Uterus (tissue), 3 donors: ENCODE measurements at regions not wholly inside any gene's neighbourhood (a gene's known extent, or its start where the extent isn't known, plus 50 kb on each side); places are given as distances from the start of the nearest gene placed in this dataset.

Experiments used
- DNase-seq, 2 donors: peaks; one replicate each; pipeline ENCODE4 v3.0.0-alpha.2; 2019 to 2020
- H3K27ac ChIP-seq, 2 donors: fragments of 200-600 bp; sonication (generic); 1 replicate in 1 of 2; 2 replicates in 1 of 2; pipeline ENCODE4 v1.5.1; 2016 to 2018
- H3K27me3 ChIP-seq, 2 donors: fragments of 200-600 bp; sonication (generic); one replicate each; pipeline ENCODE4 v1.5.1; 2018 to 2019; ENCODE audit warnings: control low read depth in 1 of 2
- H3K36me3 ChIP-seq, 2 donors: fragments of 200-600 bp; sonication (generic); one replicate each; pipeline ENCODE4 v1.5.1; 2019; ENCODE audit warnings: control low read depth in 1 of 2
- H3K4me1 ChIP-seq, 2 donors: fragments of 200-600 bp; sonication (generic); one replicate each; pipeline ENCODE4 v1.5.1; 2018 to 2019; ENCODE audit warnings: control low read depth in 1 of 2
- H3K4me3 ChIP-seq, 2 donors: fragments of 200-600 bp; sonication (generic); 1 replicate in 1 of 2; 2 replicates in 1 of 2; pipeline ENCODE4 v1.5.1; 2018 to 2019; ENCODE audit warnings: mild to moderate bottlenecking in 1 of 2
- H3K9me3 ChIP-seq, 2 donors: fragments of 200-600 bp; sonication (generic); one replicate each; pipeline ENCODE4 v1.5.1; 2019; ENCODE audit warnings: control low read depth in 1 of 2
- POLR2A ChIP-seq, 2 donors: fragments of 450-650 bp; IDR thresholded peaks; one replicate each; pipeline ENCODE4 v1.6.1; 2016; ENCODE audit warnings: antibody characterized with exemption in 2 of 2, mild to moderate bottlenecking in 1 of 2, moderate library complexity in 1 of 2
- intact Hi-C: fragments of 100-400 bp; cut with DNase I; formaldehyde crosslinking; loops from one replicate; pipeline ENCODE4 v1.15.1; 2023; ENCODE audit warnings: low total_unique reads
- TF ChIP-seq, protein P1 (sequence below), 4 experiments: fragments of 200-600 bp in 2 of 4; fragments of 450-650 bp in 2 of 4; sonication (generic) in 2 of 4; IDR thresholded peaks; one replicate each; pipeline ENCODE4 v1.5.1; 2016 to 2019; ENCODE audit warnings: antibody characterized with exemption in 4 of 4, mild to moderate bottlenecking in 2 of 4, moderate library complexity in 1 of 4
- donor health status: DM: yes; HTN: yes; CAD: no.

DNA sequence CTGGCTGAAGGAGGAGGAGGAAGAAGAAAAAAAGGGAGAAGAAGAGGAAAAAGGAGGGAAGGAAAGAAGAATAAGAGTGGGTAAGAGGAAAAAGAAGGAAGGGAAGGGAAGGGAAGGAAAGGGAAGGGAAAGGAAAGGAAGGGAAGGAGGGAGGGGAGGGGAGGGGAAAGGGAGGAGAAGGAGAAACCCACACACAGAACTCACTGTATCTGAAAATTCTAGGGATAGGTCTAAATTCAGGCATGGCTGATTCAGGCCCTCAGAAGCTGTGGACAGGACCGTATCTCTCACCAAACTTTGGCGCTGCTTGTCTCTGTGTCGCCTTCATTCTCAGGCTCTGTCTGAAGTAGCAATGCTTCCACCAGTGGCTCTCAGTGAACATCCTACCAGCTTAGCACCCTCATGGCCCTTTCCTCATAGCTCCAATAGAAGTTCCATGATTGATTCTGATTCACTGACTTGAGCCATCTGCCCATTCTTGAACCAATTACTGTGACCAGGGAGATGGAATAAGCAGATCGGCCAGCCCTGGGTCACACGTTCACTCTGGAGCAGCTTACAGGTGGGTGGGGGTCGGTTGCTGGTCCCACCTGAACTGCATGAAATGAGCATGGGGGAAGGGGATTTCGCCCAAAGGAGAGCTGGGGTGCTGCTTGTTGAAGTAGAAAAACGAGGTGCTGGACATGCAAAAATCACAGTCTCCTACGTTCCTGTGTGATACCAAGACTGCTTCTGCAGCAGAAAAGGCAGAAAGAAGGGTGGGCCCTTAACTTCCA is 59.7 kb downstream of the TTC32 start:
- no peak for DNase-seq
- no peaks in the 10 kb centered on the region for H3K4me1 ChIP-seq
- H3K27me3 ChIP-seq = no peaks in the 10 kb centered on the region
- H3K36me3 ChIP-seq = no peaks in the 10 kb centered on the region
- no peak overlapping the region for H3K4me3 ChIP-seq
- TF ChIP-seq POLR2A (IDR thresholded peaks at IDR 0.05) = no peak
- TF ChIP-seq, protein P1, sequence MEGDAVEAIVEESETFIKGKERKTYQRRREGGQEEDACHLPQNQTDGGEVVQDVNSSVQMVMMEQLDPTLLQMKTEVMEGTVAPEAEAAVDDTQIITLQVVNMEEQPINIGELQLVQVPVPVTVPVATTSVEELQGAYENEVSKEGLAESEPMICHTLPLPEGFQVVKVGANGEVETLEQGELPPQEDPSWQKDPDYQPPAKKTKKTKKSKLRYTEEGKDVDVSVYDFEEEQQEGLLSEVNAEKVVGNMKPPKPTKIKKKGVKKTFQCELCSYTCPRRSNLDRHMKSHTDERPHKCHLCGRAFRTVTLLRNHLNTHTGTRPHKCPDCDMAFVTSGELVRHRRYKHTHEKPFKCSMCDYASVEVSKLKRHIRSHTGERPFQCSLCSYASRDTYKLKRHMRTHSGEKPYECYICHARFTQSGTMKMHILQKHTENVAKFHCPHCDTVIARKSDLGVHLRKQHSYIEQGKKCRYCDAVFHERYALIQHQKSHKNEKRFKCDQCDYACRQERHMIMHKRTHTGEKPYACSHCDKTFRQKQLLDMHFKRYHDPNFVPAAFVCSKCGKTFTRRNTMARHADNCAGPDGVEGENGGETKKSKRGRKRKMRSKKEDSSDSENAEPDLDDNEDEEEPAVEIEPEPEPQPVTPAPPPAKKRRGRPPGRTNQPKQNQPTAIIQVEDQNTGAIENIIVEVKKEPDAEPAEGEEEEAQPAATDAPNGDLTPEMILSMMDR (IDR thresholded peaks at IDR 0.05) = no peak
- H3K9me3 ChIP-seq = no peaks in the 10 kb centered on the region
- no peak overlapping the region for H3K27ac ChIP-seq
- intact Hi-C loops = no loop called here

DNA sequence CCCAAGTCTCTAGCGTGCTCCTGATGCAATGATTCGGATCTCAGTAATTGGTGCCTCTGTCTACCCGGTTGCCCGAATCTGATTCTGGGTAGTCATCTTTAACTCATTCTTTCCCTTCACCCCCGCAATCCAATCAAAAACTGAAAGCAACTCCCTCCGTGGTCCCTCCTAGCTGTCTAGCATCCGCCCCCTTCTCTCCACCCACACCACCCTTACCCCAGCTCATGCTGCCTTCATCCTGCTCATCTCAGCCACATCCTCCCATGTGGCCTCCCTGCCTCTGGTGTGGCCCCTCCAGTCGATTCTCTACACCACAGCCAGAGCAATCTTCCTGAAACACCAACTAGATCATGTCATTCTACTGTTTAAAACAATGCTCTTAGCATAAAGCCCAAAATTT is 62.3 kb downstream of the TTC32 start:
- Histone ChIP-seq H3K27me3 (no peaks in the 10 kb centered on the region), H3K27ac (no peak overlapping the region), H3K36me3 (no peaks in the 10 kb centered on the region), H3K4me1 (no peaks in the 10 kb centered on the region), H3K9me3 (no peaks in the 10 kb centered on the region), H3K4me3 (no peak overlapping the region)
- intact Hi-C loops = no loop called here
- TF ChIP-seq, protein P1 (IDR thresholded peaks at IDR 0.05) = no peak
- TF ChIP-seq POLR2A (IDR thresholded peaks at IDR 0.05) = no peak
- DNase-seq = no peak

DNA sequence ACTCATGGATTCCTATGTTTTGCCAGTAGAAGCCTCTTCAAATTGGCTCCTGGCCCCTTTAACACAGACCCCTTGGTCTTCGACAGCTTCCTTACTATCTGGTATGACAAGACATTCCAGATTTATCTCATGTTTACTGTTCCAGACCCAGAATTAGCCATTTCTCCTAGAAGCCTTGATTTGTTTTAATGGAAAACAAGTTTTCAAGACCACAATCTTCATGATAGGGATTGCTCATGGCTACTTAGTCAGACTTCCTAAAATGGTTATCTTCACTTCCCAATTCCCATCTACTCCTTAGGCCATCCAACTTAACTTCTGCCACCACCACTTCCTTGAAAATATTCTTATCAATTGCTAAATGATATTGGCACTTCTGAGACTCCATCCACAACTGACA is 63.2 kb downstream of the TTC32 start:
- no peak overlapping the region for H3K27ac ChIP-seq
- no peaks in the 10 kb centered on the region for H3K27me3 ChIP-seq
- TF ChIP-seq POLR2A (IDR thresholded peaks at IDR 0.05) = no peak
- TF ChIP-seq, protein P1 (IDR thresholded peaks at IDR 0.05) = no peak
- no peaks in the 10 kb centered on the region for H3K9me3 ChIP-seq
- no peak for DNase-seq
- H3K4me3 ChIP-seq = no peak overlapping the region
- intact Hi-C loops = no loop called here
- no peaks in the 10 kb centered on the region for H3K36me3 ChIP-seq
- no peaks in the 10 kb centered on the region for H3K4me1 ChIP-seq

DNA sequence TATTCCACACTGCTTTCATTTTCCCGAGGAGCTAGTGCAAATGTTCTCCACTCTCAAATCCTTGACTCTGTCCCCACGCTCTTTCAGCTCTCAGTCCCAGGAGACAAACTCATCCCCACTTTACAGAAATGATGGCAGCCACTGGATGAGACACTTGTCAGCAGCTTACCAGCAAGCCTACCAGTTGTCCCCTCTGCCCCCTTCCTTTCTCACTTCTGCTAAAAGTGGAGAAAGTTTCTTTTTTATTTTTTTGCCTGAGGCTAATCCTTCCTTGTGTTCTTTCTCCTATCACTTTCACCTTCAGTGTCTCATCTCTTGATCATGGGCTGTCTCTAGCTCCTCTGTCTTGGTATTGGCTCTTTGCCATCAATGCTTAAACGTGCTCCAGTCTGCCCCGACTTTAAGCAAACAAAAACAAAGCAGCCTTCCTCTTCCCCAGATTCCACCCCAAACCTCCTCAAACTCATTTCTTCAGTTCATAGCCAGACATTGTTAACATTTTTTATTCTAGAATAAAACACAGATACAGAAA is 64.5 kb downstream of the TTC32 start:
- H3K4me3 ChIP-seq = no peak overlapping the region
- H3K27ac ChIP-seq = no peak overlapping the region
- H3K36me3 ChIP-seq = no peaks in the 10 kb centered on the region
- DNase-seq = no peak
- no peaks in the 10 kb centered on the region for H3K27me3 ChIP-seq
- no peaks in the 10 kb centered on the region for H3K4me1 ChIP-seq
- H3K9me3 ChIP-seq = no peaks in the 10 kb centered on the region
- no peak for TF ChIP-seq POLR2A (IDR thresholded peaks at IDR 0.05)
- TF ChIP-seq, protein P1 (IDR thresholded peaks at IDR 0.05) = no peak
- intact Hi-C loops = no loop called here

DNA sequence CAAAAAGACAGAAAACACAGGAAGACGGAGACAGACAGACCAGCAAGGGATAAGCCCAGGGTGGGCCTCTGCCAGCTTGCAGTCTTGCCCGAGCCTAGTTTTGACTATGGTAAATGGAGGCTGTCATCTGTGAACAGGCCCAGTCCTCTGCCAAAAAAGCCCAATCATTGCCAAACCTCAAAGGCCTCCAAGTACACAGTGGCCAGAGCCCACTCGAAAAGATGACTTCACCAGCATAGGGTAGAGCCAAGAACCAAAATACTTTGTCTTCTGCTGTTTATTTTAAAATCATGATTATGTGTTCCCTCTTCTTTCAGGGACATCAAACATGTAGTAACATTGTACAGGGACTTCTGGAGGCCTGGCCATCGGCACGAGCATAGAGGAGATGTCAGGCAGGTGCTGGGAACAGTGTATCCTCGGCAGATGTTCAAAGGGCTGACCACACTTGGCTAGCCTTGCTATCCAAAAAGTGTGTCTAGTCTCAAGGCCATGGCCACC is 66.0 kb downstream of the TTC32 start:
- H3K4me3 ChIP-seq = no peak overlapping the region
- no peaks in the 10 kb centered on the region for H3K27me3 ChIP-seq
- no peak for DNase-seq
- no peaks in the 10 kb centered on the region for H3K36me3 ChIP-seq
- no peaks in the 10 kb centered on the region for H3K4me1 ChIP-seq
- no peak overlapping the region for H3K27ac ChIP-seq
- intact Hi-C loops = no loop called here
- H3K9me3 ChIP-seq = no peaks in the 10 kb centered on the region
- no peak for TF ChIP-seq POLR2A (IDR thresholded peaks at IDR 0.05)
- TF ChIP-seq, protein P1 (IDR thresholded peaks at IDR 0.05) = no peak
